Nephron (organoid): ENCODE measurements at regions not wholly inside any gene's neighbourhood (a gene's known extent, or its start where the extent isn't known, plus 50 kb on each side); places are given as distances from the start of the nearest gene placed in this dataset.

ENCODE experiments used
- H3K27ac Mint-ChIP-seq, 3 experiments: 2 replicates each; pipeline ENCODE4 v1.8.0; 2020; ENCODE audit warnings: mixed read lengths in 3 of 3, mild to moderate bottlenecking in 2 of 3, moderate library complexity in 1 of 3
- H3K27me3 Mint-ChIP-seq: 2 replicates; pipeline ENCODE4 v1.8.0; 2021; ENCODE audit warnings: low read depth, mild to moderate bottlenecking, moderate library complexity, mixed read lengths
- H3K36me3 Mint-ChIP-seq: 2 replicates; pipeline ENCODE4 v1.8.0; 2020; ENCODE audit warnings: low read depth, mixed read lengths
- H3K4me1 Mint-ChIP-seq: 2 replicates; pipeline ENCODE4 v1.8.0; 2020; ENCODE audit warnings: mixed read lengths
- H3K4me3 Mint-ChIP-seq, 3 experiments: 2 replicates each; pipeline ENCODE4 v1.8.0; 2020; ENCODE audit warnings: mild to moderate bottlenecking in 3 of 3, mixed read lengths in 3 of 3, moderate library complexity in 2 of 3
- H3K9me3 Mint-ChIP-seq: 2 replicates; pipeline ENCODE4 v1.8.0; 2020; ENCODE audit warnings: mixed read lengths
- TF ChIP-seq, protein P1 (sequence below), 3 experiments: fragments of 200-600 bp; sonication (generic); IDR thresholded peaks; one replicate each; pipeline ENCODE4 v1.5.0; 2021; ENCODE audit warnings: antibody characterized with exemption in 3 of 3; ENCODE audit not compliant: unreplicated experiment in 3 of 3

DNA sequence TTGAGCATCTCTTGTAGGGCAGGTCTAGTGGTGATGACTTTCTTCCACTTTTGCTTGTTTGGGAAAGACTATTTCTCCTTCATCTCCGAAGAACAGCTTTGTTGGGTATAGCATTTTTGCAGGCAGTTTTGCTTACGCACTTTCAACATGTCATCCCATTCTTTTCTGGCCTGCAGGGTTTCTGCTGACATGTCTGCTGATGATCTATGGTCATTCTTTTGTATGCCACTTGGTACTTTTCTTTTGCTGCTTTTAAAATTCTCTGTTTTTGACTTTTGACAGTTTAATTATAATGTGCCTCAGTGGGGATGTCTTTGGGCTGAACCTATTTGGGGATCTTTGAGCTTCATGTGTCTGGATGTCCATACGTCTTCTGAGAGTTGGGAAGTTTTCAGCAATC is 78.2 kb downstream of the PTHLH start:
- TF ChIP-seq, protein P1, sequence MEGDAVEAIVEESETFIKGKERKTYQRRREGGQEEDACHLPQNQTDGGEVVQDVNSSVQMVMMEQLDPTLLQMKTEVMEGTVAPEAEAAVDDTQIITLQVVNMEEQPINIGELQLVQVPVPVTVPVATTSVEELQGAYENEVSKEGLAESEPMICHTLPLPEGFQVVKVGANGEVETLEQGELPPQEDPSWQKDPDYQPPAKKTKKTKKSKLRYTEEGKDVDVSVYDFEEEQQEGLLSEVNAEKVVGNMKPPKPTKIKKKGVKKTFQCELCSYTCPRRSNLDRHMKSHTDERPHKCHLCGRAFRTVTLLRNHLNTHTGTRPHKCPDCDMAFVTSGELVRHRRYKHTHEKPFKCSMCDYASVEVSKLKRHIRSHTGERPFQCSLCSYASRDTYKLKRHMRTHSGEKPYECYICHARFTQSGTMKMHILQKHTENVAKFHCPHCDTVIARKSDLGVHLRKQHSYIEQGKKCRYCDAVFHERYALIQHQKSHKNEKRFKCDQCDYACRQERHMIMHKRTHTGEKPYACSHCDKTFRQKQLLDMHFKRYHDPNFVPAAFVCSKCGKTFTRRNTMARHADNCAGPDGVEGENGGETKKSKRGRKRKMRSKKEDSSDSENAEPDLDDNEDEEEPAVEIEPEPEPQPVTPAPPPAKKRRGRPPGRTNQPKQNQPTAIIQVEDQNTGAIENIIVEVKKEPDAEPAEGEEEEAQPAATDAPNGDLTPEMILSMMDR (IDR thresholded peaks at IDR 0.05; ENCODE audit: unreplicated experiment in 3 of 3), result no peak
- no peaks in the 10 kb centered on the region for H3K9me3 Mint-ChIP-seq
- H3K36me3 Mint-ChIP-seq, result no peaks in the 10 kb centered on the region
- no peaks in the 10 kb centered on the region for H3K4me1 Mint-ChIP-seq
- H3K27me3 Mint-ChIP-seq, result no peaks in the 10 kb centered on the region
- H3K27ac Mint-ChIP-seq, result no peak overlapping the region
- H3K4me3 Mint-ChIP-seq, result no peak overlapping the region

DNA sequence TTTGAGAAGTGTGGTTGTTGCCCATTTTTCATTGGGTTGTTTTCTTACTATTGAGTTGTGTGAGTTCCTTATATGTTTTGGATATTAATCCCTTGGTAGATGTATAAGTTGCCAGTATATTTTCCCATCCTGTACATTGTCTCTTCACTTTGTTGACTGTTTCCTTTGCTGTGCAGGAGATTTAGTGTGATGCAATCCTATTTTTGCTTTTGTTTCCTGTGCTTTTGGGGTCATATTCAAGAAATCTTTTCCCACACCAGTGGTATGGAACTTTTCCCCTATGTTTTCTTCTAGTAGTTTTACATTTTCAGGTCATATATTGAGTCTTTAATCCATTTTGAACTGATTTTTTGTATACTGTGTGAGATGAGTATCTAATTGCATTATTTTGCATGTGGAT is 92.8 kb downstream of the PTHLH start:
- no peak overlapping the region for H3K27ac Mint-ChIP-seq

DNA sequence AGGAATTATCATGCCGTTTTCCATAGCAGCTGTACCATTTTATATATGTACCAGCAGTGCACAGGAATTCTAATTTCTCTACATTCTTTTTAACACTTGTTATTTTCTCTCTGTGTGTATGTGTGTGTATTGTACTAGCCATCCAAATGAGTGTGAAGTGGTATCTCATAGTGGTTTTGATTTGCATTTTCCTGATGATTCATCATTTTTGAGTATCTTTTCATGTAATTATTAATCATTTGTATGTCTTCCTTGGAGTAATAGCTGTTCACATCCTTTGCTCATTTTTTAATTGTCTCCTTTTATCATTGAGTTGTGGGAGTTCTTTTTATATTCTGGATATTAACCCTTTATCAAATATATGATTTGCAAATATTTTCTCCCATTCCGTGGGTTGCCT is 95.6 kb upstream of the MANSC4 start:
- peaks cover 14% of the 10 kb centered on the region for H3K9me3 Mint-ChIP-seq
- peaks cover 4% of the 10 kb centered on the region for H3K36me3 Mint-ChIP-seq
- TF ChIP-seq, protein P1 (IDR thresholded peaks at IDR 0.05; ENCODE audit: unreplicated experiment in 3 of 3), result no peak
- no peaks in the 10 kb centered on the region for H3K27me3 Mint-ChIP-seq
- no peak overlapping the region for H3K4me3 Mint-ChIP-seq
- H3K27ac Mint-ChIP-seq, result no peak overlapping the region
- no peaks in the 10 kb centered on the region for H3K4me1 Mint-ChIP-seq

More for the DNA sequence above, 92.8 kb downstream of the PTHLH start:
- Mint-ChIP-seq H3K4me1 (no peaks in the 10 kb centered on the region), H3K4me3 (no peak overlapping the region), H3K36me3 (peaks cover 2% of the 10 kb centered on the region), H3K27me3 (no peaks in the 10 kb centered on the region), H3K9me3 (peaks cover 12% of the 10 kb centered on the region)
- TF ChIP-seq, protein P1 (IDR thresholded peaks at IDR 0.05; ENCODE audit: unreplicated experiment in 3 of 3), result no peak

DNA sequence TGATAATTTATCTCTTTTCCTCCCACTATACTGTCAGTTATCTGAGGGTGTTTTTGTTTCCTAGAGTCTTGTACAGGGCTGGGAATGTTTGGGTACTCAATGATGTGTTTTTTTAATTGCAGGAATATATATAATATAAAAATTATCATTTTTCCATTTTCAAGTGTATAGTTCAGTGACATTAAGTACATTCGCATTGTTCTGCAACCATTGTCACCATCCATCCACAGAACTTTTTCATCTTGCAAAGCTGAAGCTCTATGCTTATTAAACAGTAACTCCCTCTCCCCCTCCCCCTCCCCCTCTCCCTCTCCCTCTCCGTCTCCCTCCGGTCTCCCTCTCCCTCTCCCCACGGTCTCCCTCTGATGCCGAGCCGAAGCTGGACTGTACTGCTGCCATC is 93.0 kb upstream of the MANSC4 start:
- Mint-ChIP-seq H3K4me3 (no peak overlapping the region), H3K27me3 (peaks cover 3% of the 10 kb centered on the region), H3K36me3 (peaks cover 4% of the 10 kb centered on the region), H3K4me1 (no peaks in the 10 kb centered on the region), H3K27ac (no peak overlapping the region), H3K9me3 (peaks cover 14% of the 10 kb centered on the region)
- TF ChIP-seq, protein P1 (IDR thresholded peaks at IDR 0.05; ENCODE audit: unreplicated experiment in 3 of 3), result no peak

DNA sequence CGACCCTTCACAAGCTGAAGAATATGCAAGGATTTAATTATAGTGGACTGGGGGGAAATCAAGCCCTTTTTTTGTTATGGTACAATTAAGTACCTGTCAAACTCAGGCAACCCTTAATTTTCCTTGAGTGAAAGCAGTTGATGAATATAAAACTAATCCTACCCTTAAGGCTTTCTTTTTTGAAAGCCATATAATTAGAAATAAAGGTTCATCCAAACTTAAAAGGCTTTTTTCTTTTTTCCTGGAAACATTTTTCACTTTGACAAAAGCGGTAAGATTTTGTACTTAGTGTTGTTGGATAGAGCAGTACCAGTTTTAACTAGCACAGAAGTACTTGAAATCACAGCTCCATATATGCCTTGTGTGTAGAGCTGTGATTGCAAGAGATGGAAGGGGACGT is 91.9 kb upstream of the MANSC4 start:
- peaks cover 4% of the 10 kb centered on the region for H3K36me3 Mint-ChIP-seq
- H3K9me3 Mint-ChIP-seq, result peaks cover 14% of the 10 kb centered on the region
- TF ChIP-seq, protein P1 (IDR thresholded peaks at IDR 0.05; ENCODE audit: unreplicated experiment in 3 of 3), result no peak
- H3K4me3 Mint-ChIP-seq, result no peak overlapping the region
- no peak overlapping the region for H3K27ac Mint-ChIP-seq
- H3K27me3 Mint-ChIP-seq, result peaks cover 3% of the 10 kb centered on the region
- H3K4me1 Mint-ChIP-seq, result no peaks in the 10 kb centered on the region

DNA sequence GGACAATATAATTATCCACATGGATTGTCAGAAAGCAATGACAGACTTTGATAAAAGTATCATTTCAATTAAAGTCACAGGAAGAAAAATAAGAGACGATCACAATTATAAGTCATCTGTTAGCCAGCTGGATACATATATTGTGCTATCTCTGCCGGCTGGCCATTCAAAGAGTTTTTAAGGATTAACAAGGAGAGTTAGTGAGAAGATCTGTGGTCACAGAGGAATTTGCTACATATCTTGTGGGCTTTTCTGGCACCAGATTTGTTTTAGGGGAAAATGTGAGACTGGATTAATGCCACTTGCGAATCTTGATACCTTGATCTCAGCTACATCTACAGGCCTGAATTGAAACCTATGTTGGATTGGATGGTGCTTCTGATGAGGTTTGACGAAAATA is 90.9 kb upstream of the MANSC4 start:
- TF ChIP-seq, protein P1 (IDR thresholded peaks at IDR 0.05; ENCODE audit: unreplicated experiment in 3 of 3), result no peak
- no peak overlapping the region for H3K4me3 Mint-ChIP-seq
- peaks cover 14% of the 10 kb centered on the region for H3K9me3 Mint-ChIP-seq
- H3K4me1 Mint-ChIP-seq, result no peaks in the 10 kb centered on the region
- H3K36me3 Mint-ChIP-seq, result peaks cover 4% of the 10 kb centered on the region
- no peak overlapping the region for H3K27ac Mint-ChIP-seq
- H3K27me3 Mint-ChIP-seq, result peaks cover 3% of the 10 kb centered on the region
